ENCODE measurements at regions not wholly inside any gene's neighbourhood (a gene's known extent, or its start where the extent isn't known, plus 50 kb on each side); places are given as distances from the start of the nearest gene placed in this dataset.

DNA sequence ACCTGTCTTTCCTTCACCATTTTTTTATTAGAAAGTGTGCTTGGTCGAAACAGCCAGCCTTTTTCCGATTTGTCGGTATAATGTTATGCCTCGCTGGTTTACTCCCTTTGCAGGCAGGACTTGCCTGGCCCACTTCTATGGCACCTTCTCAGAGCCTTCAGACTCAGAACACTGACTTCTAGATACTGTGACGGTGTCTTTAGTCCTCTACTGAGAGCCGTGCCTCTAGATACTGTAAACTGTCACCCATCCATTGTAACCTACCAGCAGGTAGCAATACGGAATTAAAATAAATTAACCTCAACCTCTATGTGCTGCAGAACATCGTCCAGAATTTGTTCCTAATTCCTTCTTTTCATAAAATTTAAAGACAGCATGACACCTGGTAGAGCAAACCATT, 247.7 kb upstream of the TTC14 start:
- no peak for DNase-seq

GRCh38 chr3:180358179-180358578, 243.8 kb upstream of the TTC14 start:
- no peak for DNase-seq

GRCh38 chr3:180359061-180359952, 242.7 kb upstream of the TTC14 start:
- no peak for DNase-seq

GRCh38 chr3:180359953-180360279, 242.0 kb upstream of the TTC14 start:
- no peak for DNase-seq

DNA sequence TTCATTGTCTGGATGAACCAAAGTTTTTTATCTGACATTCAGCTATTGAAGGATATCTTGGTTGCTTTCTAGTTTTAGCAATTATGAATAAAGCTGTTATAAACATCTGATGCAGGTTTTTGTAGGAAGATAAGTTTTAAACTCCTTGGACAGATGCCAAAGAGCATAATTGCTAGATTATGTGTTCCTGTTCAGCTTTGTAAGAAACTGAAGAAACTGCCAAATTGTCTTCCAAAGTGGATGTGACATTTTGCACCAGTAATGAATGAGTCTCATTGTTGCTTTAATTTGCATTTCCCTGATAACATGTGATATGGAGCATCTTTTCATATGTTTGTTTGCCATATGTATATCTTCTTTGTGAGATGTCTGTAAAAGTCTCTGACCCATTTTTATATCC, 239.9 kb upstream of the TTC14 start:
- no peak for DNase-seq

DNA sequence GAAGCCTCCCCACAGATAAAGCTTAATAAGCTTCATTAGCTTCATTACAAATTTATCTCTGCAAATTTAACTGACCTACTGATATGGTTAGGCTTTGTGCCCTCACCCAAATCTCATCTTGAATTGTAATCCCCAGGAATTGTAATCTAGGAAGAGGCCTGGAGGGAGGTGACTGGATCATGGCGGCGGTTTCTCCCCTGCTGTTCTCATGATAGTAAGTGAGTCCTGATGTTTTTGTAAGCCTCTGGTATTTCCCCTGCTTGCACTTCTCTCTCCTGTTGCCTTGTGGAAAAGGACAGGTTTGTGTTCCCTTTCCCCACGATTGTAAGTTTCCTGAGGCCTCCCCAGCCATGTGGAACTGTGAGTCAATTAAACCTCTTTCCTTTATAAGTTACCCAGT, 226.1 kb upstream of the TTC14 start:
- no peak for DNase-seq

DNA sequence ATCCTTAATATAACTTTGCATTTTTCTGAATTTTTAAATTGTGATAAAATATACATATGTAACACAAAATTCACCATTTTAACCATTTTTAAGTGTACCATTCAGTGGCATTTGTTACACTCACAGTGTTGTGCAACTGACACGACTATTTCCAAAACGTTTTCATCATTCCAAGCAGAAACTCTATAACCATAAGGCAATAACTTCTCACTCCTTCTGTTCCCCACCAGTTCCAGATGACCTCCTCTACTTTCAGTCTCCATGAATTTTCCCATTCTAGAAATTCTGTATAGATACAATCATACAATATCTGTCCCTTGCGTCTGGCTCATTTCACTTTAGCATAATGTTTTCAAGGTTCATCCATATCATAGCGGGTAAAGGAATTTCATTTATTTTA, 223.5 kb upstream of the TTC14 start:
- DNase-seq = no peak

DNA sequence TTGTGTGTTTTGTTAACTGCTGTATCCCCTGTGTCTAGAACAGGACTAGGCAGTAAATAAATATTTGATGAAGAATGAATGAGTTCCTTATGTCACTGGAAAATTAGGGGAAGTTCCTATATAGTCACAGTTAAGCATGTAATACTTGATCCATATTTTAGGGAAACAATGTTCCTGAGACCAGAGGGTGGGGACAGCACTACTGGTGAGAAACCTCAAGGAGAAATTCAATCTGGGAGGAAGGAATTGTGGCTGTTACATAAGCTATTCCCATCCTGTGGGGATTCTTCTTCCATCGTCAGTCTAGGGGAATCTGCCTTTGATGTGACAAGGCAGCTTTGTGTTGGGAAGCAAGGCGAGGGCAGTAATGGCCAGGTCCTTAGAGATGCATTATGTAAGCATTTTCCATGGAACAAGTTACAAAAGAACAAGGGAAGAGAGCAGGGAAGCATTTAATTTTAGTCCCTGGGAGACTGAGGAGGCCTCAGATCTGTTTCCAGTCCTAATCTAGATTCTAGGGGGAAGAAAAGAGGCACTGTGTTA, 219.3 kb upstream of the TTC14 start:
- no peak for DNase-seq

- DNase-seq = no peak
These were observed 218.5 kb upstream of the TTC14 start for GRCh38 chr3:180383332-180384020.

- DNase-seq = no peak
These were observed 211.7 kb upstream of the TTC14 start for GRCh38 chr3:180390313-180390712.

GRCh38 chr3:180391001-180391400, 211.0 kb upstream of the TTC14 start:
- no peak for DNase-seq

- DNase-seq = no peak
These were observed 200.7 kb upstream of the TTC14 start for GRCh38 chr3:180401226-180401625.

DNA sequence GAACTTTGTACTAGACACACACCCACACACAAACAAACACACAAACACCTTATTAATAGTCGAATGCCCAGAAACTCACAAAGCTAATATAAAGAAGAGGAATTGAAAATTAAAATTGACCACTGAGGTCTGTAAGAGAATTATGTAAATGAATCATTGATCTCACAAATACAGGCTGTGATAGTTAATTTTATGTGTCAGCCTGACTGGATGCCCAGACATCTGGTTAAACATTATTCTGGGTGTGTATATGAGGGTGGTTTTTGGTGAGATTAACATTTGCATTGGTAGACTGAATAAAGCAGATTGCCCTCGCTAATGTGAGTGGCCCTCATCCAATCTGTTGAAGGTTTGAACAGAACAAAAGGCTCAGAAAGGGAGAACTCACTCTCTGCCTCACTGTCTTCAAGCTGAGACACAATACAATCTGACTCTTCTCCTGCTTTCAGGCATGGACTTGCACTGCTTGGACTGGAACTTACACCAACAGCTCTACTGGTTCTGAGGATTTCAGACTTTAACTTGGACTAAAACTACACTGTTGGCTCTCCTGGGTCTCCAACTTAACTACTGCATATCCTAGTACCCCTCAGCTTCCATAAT, 199.4 kb upstream of the TTC14 start:
- DNase-seq = no peak

- DNase-seq = no peak
These were observed 198.8 kb upstream of the TTC14 start for GRCh38 chr3:180403156-180403555.

DNA sequence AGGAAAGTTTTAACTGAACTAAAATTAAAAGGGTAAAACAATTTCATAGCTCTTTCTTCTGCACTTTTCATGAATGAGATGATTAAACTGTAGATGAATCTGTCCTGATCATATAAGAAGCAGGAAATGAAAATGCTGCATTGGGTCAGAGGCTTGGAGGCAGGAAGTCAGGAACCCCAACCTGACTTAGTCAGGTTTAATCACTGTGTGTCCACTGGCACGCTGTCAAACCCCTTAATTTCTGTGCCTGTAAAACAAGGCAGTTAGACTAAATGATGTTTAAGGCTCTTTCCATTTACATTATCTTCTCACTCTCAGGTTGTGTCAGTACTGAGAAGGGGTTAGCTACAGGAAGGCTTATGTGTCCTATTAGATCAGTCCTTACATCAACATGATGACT, 193.3 kb upstream of the TTC14 start:
- no peak for DNase-seq

DNA sequence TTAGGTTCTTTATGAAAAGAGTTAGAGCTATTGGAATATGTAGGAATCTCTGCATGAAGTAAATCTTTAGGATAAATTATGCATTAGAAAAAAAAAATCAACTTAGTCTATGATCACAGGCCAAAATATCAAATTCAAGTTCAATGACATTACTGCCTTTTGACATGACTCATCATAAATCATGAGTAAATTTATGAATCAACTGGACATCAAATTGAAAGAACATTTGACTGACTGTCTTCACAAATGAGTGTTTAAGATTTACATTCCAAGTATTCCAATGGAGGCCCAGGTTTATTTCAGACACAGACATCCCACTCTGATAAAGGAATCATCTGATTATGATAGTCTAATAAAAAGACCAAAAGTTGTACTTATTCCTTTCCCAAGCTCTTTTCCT, 192.8 kb upstream of the TTC14 start:
- no peak for DNase-seq

- no peak for DNase-seq
These were observed 192.1 kb upstream of the TTC14 start for GRCh38 chr3:180409883-180410282.

GRCh38 chr3:180414157-180414556, 187.8 kb upstream of the TTC14 start:
- DNase-seq = no peak

DNA sequence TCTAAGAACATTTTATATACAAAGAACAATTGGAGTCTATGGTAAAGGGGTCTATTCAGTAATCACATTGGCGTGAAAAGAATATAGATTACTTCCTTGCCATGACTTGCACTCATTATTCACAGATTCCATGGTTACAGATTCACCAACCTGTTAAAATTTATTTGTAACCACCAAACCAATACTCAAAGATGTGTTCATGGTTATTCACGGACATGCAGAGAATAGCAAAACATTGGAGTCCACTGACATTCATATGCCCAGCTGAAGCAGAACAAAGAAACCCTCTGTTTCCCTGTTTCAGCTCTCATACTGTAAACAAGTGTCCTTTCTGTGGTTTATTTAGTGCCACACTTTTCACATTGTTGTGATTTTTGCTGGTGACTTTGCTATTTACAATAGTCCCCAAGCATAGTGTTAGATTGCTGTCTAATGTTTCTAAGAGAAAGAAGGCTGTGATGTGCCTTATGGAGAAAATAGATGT, 185.8 kb upstream of the TTC14 start:
- no peak for DNase-seq

- DNase-seq = no peak
These were observed 184.7 kb upstream of the TTC14 start for GRCh38 chr3:180417241-180417640.

DNA sequence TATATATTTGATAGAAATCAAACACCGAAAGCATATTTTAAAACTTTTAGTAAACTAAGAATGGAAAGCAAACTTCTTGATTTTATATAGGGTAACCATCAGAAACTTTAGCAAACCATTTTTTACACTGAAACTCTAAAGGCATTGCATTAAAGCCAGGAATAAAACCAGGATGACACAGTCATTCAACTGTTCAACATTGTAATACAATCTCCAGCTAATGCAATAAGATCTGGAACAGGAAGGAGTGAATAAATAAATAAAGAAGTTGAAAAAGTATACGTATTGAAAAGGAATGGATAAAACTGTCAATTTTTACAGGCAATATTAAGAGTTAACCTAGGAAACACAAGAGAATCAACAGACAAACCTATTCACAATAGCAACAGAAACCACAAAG, 181.9 kb upstream of the TTC14 start:
- DNase-seq = no peak

- no peak for DNase-seq
These were observed 181.2 kb upstream of the TTC14 start for GRCh38 chr3:180420804-180421203.

- DNase-seq = no peak
These were observed 180.7 kb upstream of the TTC14 start for GRCh38 chr3:180421221-180421620.

- no peak for DNase-seq
These were observed 180.2 kb upstream of the TTC14 start for GRCh38 chr3:180421721-180422120.
